ENCODE measurements at regions not wholly inside any gene's neighbourhood (a gene's known extent, or its start where the extent isn't known, plus 50 kb on each side); places are given as distances from the start of the nearest gene placed in this dataset.

- TF ChIP-seq CTCF (IDR thresholded peaks at IDR 0.05) (no peak), EP300 (IDR thresholded peaks at IDR 0.05) (no peak)
Measured at GRCh38 chr2:78476619-78477229, 548.8 kb upstream of the REG3G start.

Data from sigmoid colon (tissue), 4 donors.